ENCODE measurements at regions not wholly inside any gene's neighbourhood (a gene's known extent, or its start where the extent isn't known, plus 50 kb on each side); places are given as distances from the start of the nearest gene placed in this dataset.

GRCh38 chr9:107830479-107830878 lies 340.9 kb upstream of the KLF4 start:
- Histone ChIP-seq H3K27ac (ENCODE audit: control insufficient read depth, insufficient read depth, low read length) (no peak overlapping the region), H3K36me3 (ENCODE audit: control insufficient read depth in 2 of 2, extremely low read depth in 1 of 2, insufficient read depth in 2 of 2, low read length in 2 of 2) (no peaks in the 10 kb centered on the region), H4K20me1 (ENCODE audit: control insufficient read depth, extremely low read depth, insufficient read depth, low read length) (no peaks in the 10 kb centered on the region), H3K9me1 (ENCODE audit: control insufficient read depth, extremely low read depth, insufficient read depth, low read length) (no peaks in the 10 kb centered on the region), H3K4me1 (ENCODE audit: control insufficient read depth, extremely low read depth, insufficient read depth, low read length) (no peaks in the 10 kb centered on the region), H3K79me2 (ENCODE audit: control insufficient read depth, insufficient read depth, low read length) (no peaks in the 10 kb centered on the region), H3K9ac (ENCODE audit: control insufficient read depth, extremely low read depth, insufficient read depth, low read length) (no peak overlapping the region), H2AFZ (ENCODE audit: control insufficient read depth, low read length) (no peak overlapping the region), H3K9me3 (ENCODE audit: control insufficient read depth, low read depth, low read length) (no peaks in the 10 kb centered on the region), H3K27me3 (ENCODE audit: control insufficient read depth, extremely low read depth, insufficient read depth, low read length) (no peaks in the 10 kb centered on the region), H3K4me2 (ENCODE audit: control insufficient read depth, extremely low read depth, insufficient read depth, low read depth, low read length) (no peak overlapping the region), H3K4me3 (ENCODE audit: control insufficient read depth in 2 of 3, extremely low read depth in 1 of 3, insufficient read depth in 2 of 3, low read depth in 1 of 3, low read length in 3 of 3) (no peak overlapping the region)
- TF ChIP-seq EZH2 (IDR thresholded peaks at IDR 0.05; ENCODE audit: low read length) (no peak), CTCF (optimal IDR thresholded peaks at IDR 0.05 in 1 of 3, IDR thresholded peaks at IDR 0.05 in 1 of 3, conservative IDR thresholded peaks at IDR 0.05 in 1 of 3; ENCODE audit: extremely low read depth in 1 of 3, insufficient read depth in 2 of 3, low read length in 3 of 3) (no peak)
- FAIRE-seq (no peak), DNase-seq (ENCODE audit: low read depth, low spot score) (no peak)
- dilution Hi-C loops (cut with MboI; ENCODE audit: extremely low pct_ligation_motif_present, low sequenced_read_pairs) = no loop called here

GRCh38 chr9:107827884-107828283 lies 338.3 kb upstream of the KLF4 start:
- Histone ChIP-seq H3K27ac (ENCODE audit: control insufficient read depth, insufficient read depth, low read length) (no peak overlapping the region), H3K36me3 (ENCODE audit: control insufficient read depth in 2 of 2, extremely low read depth in 1 of 2, insufficient read depth in 2 of 2, low read length in 2 of 2) (no peaks in the 10 kb centered on the region), H3K4me1 (ENCODE audit: control insufficient read depth, extremely low read depth, insufficient read depth, low read length) (no peaks in the 10 kb centered on the region), H3K9ac (ENCODE audit: control insufficient read depth, extremely low read depth, insufficient read depth, low read length) (no peak overlapping the region), H3K4me3 (ENCODE audit: control insufficient read depth in 2 of 3, extremely low read depth in 1 of 3, insufficient read depth in 2 of 3, low read depth in 1 of 3, low read length in 3 of 3) (no peak overlapping the region), H3K27me3 (ENCODE audit: control insufficient read depth, extremely low read depth, insufficient read depth, low read length) (no peaks in the 10 kb centered on the region), H3K9me1 (ENCODE audit: control insufficient read depth, extremely low read depth, insufficient read depth, low read length) (no peaks in the 10 kb centered on the region), H3K79me2 (ENCODE audit: control insufficient read depth, insufficient read depth, low read length) (no peaks in the 10 kb centered on the region), H3K9me3 (ENCODE audit: control insufficient read depth, low read depth, low read length) (no peaks in the 10 kb centered on the region), H4K20me1 (ENCODE audit: control insufficient read depth, extremely low read depth, insufficient read depth, low read length) (no peaks in the 10 kb centered on the region), H3K4me2 (ENCODE audit: control insufficient read depth, extremely low read depth, insufficient read depth, low read depth, low read length) (no peak overlapping the region), H2AFZ (ENCODE audit: control insufficient read depth, low read length) (no peak overlapping the region)
- DNase-seq (ENCODE audit: low read depth, low spot score) (no peak), FAIRE-seq (no peak)
- TF ChIP-seq EZH2 (IDR thresholded peaks at IDR 0.05; ENCODE audit: low read length) = no peak
- no peak for TF ChIP-seq CTCF (optimal IDR thresholded peaks at IDR 0.05 in 1 of 3, IDR thresholded peaks at IDR 0.05 in 1 of 3, conservative IDR thresholded peaks at IDR 0.05 in 1 of 3; ENCODE audit: extremely low read depth in 1 of 3, insufficient read depth in 2 of 3, low read length in 3 of 3)
- dilution Hi-C loops (cut with MboI; ENCODE audit: extremely low pct_ligation_motif_present, low sequenced_read_pairs) = no loop called here

Data from keratinocyte (primary cell).